ENCODE measurements at regions not wholly inside any gene's neighbourhood (a gene's known extent, or its start where the extent isn't known, plus 50 kb on each side); places are given as distances from the start of the nearest gene placed in this dataset.

DNA sequence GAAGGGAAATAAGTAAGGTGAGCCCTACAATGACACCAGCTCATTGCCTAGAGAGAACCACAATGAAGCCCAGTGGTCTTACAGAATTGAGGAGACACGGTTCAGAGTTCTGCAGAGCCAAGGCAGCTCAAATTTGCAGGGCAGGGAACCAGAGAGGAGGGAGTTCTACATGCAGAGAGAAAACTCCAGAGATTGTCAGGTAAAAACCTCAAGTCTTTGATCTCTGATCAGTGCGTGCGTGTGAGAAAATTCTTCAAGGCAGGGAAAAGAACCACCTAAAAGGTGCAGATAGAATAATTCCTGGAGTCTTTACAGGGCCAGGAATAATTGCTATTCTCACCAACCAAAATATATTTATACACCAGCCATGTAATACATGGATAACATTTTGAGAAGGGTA is 88.0 kb upstream of the SNRK start:
- Histone ChIP-seq H3K4me3 (no peak overlapping the region), H3K27ac (no peak overlapping the region), H3K9me3 (0 out of 3 replicates have a peak, but pooled peaks cover 6% of the 10 kb centered on the region), H3K4me2 (no peak overlapping the region), H3K4me1 (no peaks in the 10 kb centered on the region)
- DNase-seq (ENCODE audit: low read depth in 1 of 2, low spot score in 1 of 2) (no peak), FAIRE-seq (no peak), ATAC-seq (no peak)
- ChIA-PET POLR2A (no interaction called here), CTCF (no interaction called here)
- WGBS (ENCODE audit: missing lambda C conversion rate): 35% methylated on average over 3 of the region's 3 CpGs
- TF ChIP-seq RNF2 (IDR thresholded peaks at IDR 0.05; ENCODE audit: borderline replicate concordance, low read depth) (no peak), BCL3 (IDR thresholded peaks at IDR 0.05) (no peak), CBX2 (IDR thresholded peaks at IDR 0.05; ENCODE audit: borderline replicate concordance, low read depth) (no peak), FOSL2 (IDR thresholded peaks at IDR 0.05) (no peak), FOSL2 (CRISPR knock-in tag; IDR thresholded peaks at IDR 0.05) (no peak), HDAC2 (IDR thresholded peaks at IDR 0.05) (no peak), CHD2 (IDR thresholded peaks at IDR 0.05; ENCODE audit: low read length, partially characterized antibody) (no peak), POLR2A (IDR thresholded peaks at IDR 0.05; ENCODE audit: low read length) (no peak), PBX3 (IDR thresholded peaks at IDR 0.05) (no peak), HES2 (IDR thresholded peaks at IDR 0.05) (no peak), RCOR1 (IDR thresholded peaks at IDR 0.05; ENCODE audit: low read depth, low read length) (no peak), SREBF2 (IDR thresholded peaks at IDR 0.05) (no peak), CHD4 (IDR thresholded peaks at IDR 0.05; ENCODE audit: borderline replicate concordance) (no peak), ZSCAN20 (CRISPR knock-in tag; IDR thresholded peaks at IDR 0.05) (no peak), SMC3 (IDR thresholded peaks at IDR 0.05) (no peak), CBX8 (IDR thresholded peaks at IDR 0.05) (no peak), POLR2AphosphoS2 (conservative IDR thresholded peaks at IDR 0.05; ENCODE audit: low read length) (no peak), JUN (IDR thresholded peaks at IDR 0.05) (no peak), EHF (CRISPR knock-in tag; IDR thresholded peaks at IDR 0.05) (no peak)
- TF ChIP-seq, protein P1, sequence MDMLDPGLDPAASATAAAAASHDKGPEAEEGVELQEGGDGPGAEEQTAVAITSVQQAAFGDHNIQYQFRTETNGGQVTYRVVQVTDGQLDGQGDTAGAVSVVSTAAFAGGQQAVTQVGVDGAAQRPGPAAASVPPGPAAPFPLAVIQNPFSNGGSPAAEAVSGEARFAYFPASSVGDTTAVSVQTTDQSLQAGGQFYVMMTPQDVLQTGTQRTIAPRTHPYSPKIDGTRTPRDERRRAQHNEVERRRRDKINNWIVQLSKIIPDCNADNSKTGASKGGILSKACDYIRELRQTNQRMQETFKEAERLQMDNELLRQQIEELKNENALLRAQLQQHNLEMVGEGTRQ (IDR thresholded peaks at IDR 0.05): no peak

DNA sequence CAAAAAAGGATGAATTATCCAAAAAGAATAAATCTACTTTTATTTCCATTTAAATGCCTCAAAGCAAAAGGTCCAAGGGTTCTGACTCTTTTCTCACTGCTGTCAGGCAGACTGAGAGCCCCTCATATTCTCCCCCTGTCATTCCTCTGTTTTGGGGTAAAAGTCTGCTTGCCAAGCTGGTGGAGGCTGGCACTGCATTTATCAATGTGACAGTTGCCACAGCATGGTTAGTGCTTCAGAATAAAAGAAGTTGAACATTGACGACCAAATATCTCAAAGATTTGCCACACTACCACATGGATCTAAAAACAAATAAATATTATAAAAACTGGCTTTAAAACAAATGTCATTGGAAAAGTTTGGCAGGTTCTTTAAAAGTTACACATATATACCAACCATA is 89.2 kb upstream of the SNRK start:
- 11% methylated on average over 1 of the region's 1 CpG for WGBS (ENCODE audit: missing lambda C conversion rate)
- no peak for ATAC-seq
- no peaks in the 10 kb centered on the region for H3K4me1 ChIP-seq
- TF ChIP-seq NFE2L2 (conservative IDR thresholded peaks at IDR 0.05; ENCODE audit: low read length): no peak
- TF ChIP-seq, protein P2, sequence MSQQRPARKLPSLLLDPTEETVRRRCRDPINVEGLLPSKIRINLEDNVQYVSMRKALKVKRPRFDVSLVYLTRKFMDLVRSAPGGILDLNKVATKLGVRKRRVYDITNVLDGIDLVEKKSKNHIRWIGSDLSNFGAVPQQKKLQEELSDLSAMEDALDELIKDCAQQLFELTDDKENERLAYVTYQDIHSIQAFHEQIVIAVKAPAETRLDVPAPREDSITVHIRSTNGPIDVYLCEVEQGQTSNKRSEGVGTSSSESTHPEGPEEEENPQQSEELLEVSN (IDR thresholded peaks at IDR 0.05; ENCODE audit: borderline replicate concordance, low read depth): no peak
- TF ChIP-seq HOXB5 (CRISPR knock-in tag; IDR thresholded peaks at IDR 0.05): no peak
- no peak for TF ChIP-seq NR3C1 (IDR thresholded peaks at IDR 0.05)
- TF ChIP-seq POLR2A (IDR thresholded peaks at IDR 0.05; ENCODE audit: low read length): no peak
- no peak for TF ChIP-seq GATA3 (IDR thresholded peaks at IDR 0.05; ENCODE audit: borderline replicate concordance)
- no peak for TF ChIP-seq FOSB (CRISPR knock-in tag; IDR thresholded peaks at IDR 0.05)
- no peak for TF ChIP-seq ZC3H11A (IDR thresholded peaks at IDR 0.05)
- no peak for TF ChIP-seq ZFP36 (IDR thresholded peaks at IDR 0.05; ENCODE audit: borderline replicate concordance, partially characterized antibody)
- no peak for TF ChIP-seq CHD4 (IDR thresholded peaks at IDR 0.05; ENCODE audit: borderline replicate concordance)
- no peak for TF ChIP-seq POLR2AphosphoS2 (conservative IDR thresholded peaks at IDR 0.05; ENCODE audit: low read length)
- TF ChIP-seq CBX2 (IDR thresholded peaks at IDR 0.05; ENCODE audit: borderline replicate concordance, low read depth): no peak
- no peak overlapping the region for H3K27ac ChIP-seq
- ChIA-PET CTCF (no interaction called here), POLR2A (no interaction called here)
- no peak overlapping the region for H3K4me2 ChIP-seq
- no peak for DNase-seq (ENCODE audit: low read depth in 1 of 2, low spot score in 1 of 2)
- H3K4me3 ChIP-seq: no peak overlapping the region
- H3K9me3 ChIP-seq: 0 out of 3 replicates have a peak, but pooled peaks cover 6% of the 10 kb centered on the region
- no peak for FAIRE-seq

Measured in A549 (cell line).